Upper lobe of left lung (tissue), 6 donors: ENCODE measurements at regions not wholly inside any gene's neighbourhood (a gene's known extent, or its start where the extent isn't known, plus 50 kb on each side); places are given as distances from the start of the nearest gene placed in this dataset.

Source experiments
- ATAC-seq, 2 donors: fragments of 200-7000 bp; cut with Tn5 transposase; one replicate each; pipeline ENCODE4 v1.9.1; 2022; ENCODE audit warnings: mild to moderate bottlenecking in 2 of 2, moderate library complexity in 2 of 2; ENCODE audit not compliant: low FRiP score in 2 of 2
- DNase-seq, 2 donors: peaks; one replicate each; pipeline ENCODE4 v3.0.0-alpha.2; 2019 to 2020
- H3K27ac ChIP-seq, 4 donors: fragments of 200-600 bp; sonication (generic); one replicate each; pipeline ENCODE4 v1.5.1; 2016 to 2019
- H3K27me3 ChIP-seq, 4 donors: fragments of 200-600 bp; sonication (generic); one replicate each; pipeline ENCODE4 v1.5.1; 2017 to 2019
- H3K36me3 ChIP-seq, 4 donors: fragments of 200-600 bp; sonication (generic); one replicate each; pipeline ENCODE4 v1.5.1; 2016 to 2019
- H3K4me1 ChIP-seq, 4 donors: fragments of 200-600 bp; sonication (generic); one replicate each; pipeline ENCODE4 v1.5.1; 2018 to 2019
- H3K4me3 ChIP-seq, 4 donors: fragments of 200-600 bp; sonication (generic); one replicate each; pipeline ENCODE4 v1.5.1; 2017 to 2019; ENCODE audit warnings: mild to moderate bottlenecking in 2 of 4, moderate library complexity in 1 of 4
- H3K9me3 ChIP-seq, 4 donors: fragments of 200-600 bp; sonication (generic); one replicate each; pipeline ENCODE4 v1.5.1; 2018 to 2019
- CTCF ChIP-seq, 6 experiments: fragments of 450-650 bp in 4 of 6; fragments of 200-600 bp in 2 of 6; sonication (generic) in 2 of 6; IDR thresholded peaks; one replicate each; pipeline ENCODE4 v1.5.1; 2016 to 2019; ENCODE audit warnings: antibody characterized with exemption in 6 of 6
- EP300 ChIP-seq, 4 donors: sonication (generic); formaldehyde crosslinking; IDR thresholded peaks; one replicate each; pipeline ENCODE4 v1.5.1; 2017; ENCODE audit warnings: antibody characterized with exemption in 4 of 4, control low read depth in 2 of 4
- POLR2A ChIP-seq, 4 donors: fragments of 450-650 bp; IDR thresholded peaks; one replicate each; pipeline ENCODE4 v1.5.1; 2016 to 2017; ENCODE audit warnings: antibody characterized with exemption in 4 of 4, mild to moderate bottlenecking in 2 of 4
- POLR2AphosphoS5 ChIP-seq, 2 donors: sonication (generic); formaldehyde crosslinking; IDR thresholded peaks; one replicate each; pipeline ENCODE4 v1.5.1; 2017; ENCODE audit warnings: antibody characterized with exemption in 2 of 2
- WGBS, 2 donors: methylation state at CpG; one replicate each; pipeline ENCODE4 v1.1.5; 2017 to 2018; 5-methylcytosine and 5-hydroxymethylcytosine counted together
- donor health status: DM: no; HTN: no; CAD: no; lungs with moderate emphysema.
- donor health status: DM: no; HTN: yes; CAD: no; lungs with severe emphysema.

GRCh38 chr14:100404419-100404818, 81.3 kb downstream of the SLC25A47 start:
- H3K27me3 ChIP-seq = no peaks in the 10 kb centered on the region
- DNase-seq = no peak

GRCh38 chr14:100405760-100406455, 82.8 kb downstream of the SLC25A47 start:
- Histone ChIP-seq H3K36me3 (no peaks in the 10 kb centered on the region), H3K27me3 (no peaks in the 10 kb centered on the region), H3K4me1 (peaks cover 11 to 18% (median 15%) of the 10 kb centered on the region in 4 donors), H3K27ac (peak overlapping the region in 1 of 4 donors; percentile 4), H3K9me3 (no peaks in the 10 kb centered on the region), H3K4me3 (no peak overlapping the region)
- ATAC-seq (no peak), DNase-seq (no peak)
- 82 to 83% methylated on average over 10 to 12 of the region's 12 CpGs for WGBS, 2 donors
- TF ChIP-seq POLR2A (IDR thresholded peaks at IDR 0.05) (no peak), CTCF (IDR thresholded peaks at IDR 0.05) (no peak), EP300 (IDR thresholded peaks at IDR 0.05) (no peak), POLR2AphosphoS5 (IDR thresholded peaks at IDR 0.05) (no peak)

More at GRCh38 chr14:100404419-100404818, 81.3 kb downstream of the SLC25A47 start:
- H3K4me1 ChIP-seq = peaks cover 11 to 18% (median 15%) of the 10 kb centered on the region in 4 donors
- H3K36me3 ChIP-seq = no peaks in the 10 kb centered on the region
- 94% methylated on average over 4 of the region's 4 CpGs; no CpG with 5 or more reads in 1 of the 2 donors for WGBS, 2 donors
- no peak overlapping the region for H3K4me3 ChIP-seq
- ATAC-seq = no peak
- H3K27ac ChIP-seq = no peak overlapping the region
- H3K9me3 ChIP-seq = no peaks in the 10 kb centered on the region
- no peak for TF ChIP-seq POLR2AphosphoS5 (IDR thresholded peaks at IDR 0.05)
- no peak for TF ChIP-seq CTCF (IDR thresholded peaks at IDR 0.05)
- no peak for TF ChIP-seq EP300 (IDR thresholded peaks at IDR 0.05)
- TF ChIP-seq POLR2A (IDR thresholded peaks at IDR 0.05) = no peak

GRCh38 chr14:100406505-100407131, 83.5 kb downstream of the SLC25A47 start:
- peak in 1 of 2 donors; percentile 75 for DNase-seq
- TF ChIP-seq CTCF (IDR thresholded peaks at IDR 0.05) (no peak), EP300 (IDR thresholded peaks at IDR 0.05) (no peak), POLR2A (IDR thresholded peaks at IDR 0.05) (no peak), POLR2AphosphoS5 (IDR thresholded peaks at IDR 0.05) (peak in 1 of 2 donors; percentile 14)
- Histone ChIP-seq H3K4me1 (peaks cover 11 to 18% (median 15%) of the 10 kb centered on the region in 4 donors), H3K27me3 (no peaks in the 10 kb centered on the region), H3K27ac (peak overlapping the region in 1 of 4 donors; percentile 4), H3K4me3 (no peak overlapping the region), H3K36me3 (no peaks in the 10 kb centered on the region), H3K9me3 (no peaks in the 10 kb centered on the region)
- WGBS, 2 donors = 65 to 71% methylated on average over 10 of the region's 10 CpGs
- peak in 1 of 2 donors; percentile 66 for ATAC-seq

GRCh38 chr14:100407376-100408102, 84.4 kb downstream of the SLC25A47 start:
- Histone ChIP-seq H3K27ac (no peak overlapping the region), H3K4me3 (no peak overlapping the region), H3K36me3 (no peaks in the 10 kb centered on the region), H3K4me1 (peaks cover 11 to 18% (median 13%) of the 10 kb centered on the region in 4 donors), H3K27me3 (no peaks in the 10 kb centered on the region), H3K9me3 (no peaks in the 10 kb centered on the region)
- no peak for ATAC-seq
- DNase-seq = no peak
- TF ChIP-seq CTCF (IDR thresholded peaks at IDR 0.05) (no peak), POLR2A (IDR thresholded peaks at IDR 0.05) (no peak), POLR2AphosphoS5 (IDR thresholded peaks at IDR 0.05) (no peak)
- WGBS, 2 donors = 89% methylated on average over 7 to 11 of the region's 11 CpGs
